ENCODE measurements at regions not wholly inside any gene's neighbourhood (a gene's known extent, or its start where the extent isn't known, plus 50 kb on each side); places are given as distances from the start of the nearest gene placed in this dataset.
"Not testable (repeated sequence)": the region's sequence is repeated elsewhere in the genome, so short reads cannot be mapped to it uniquely, and the experiment has no call there.

- Mint-ChIP-seq H3K36me3 (ENCODE audit: low read depth) (no peaks in the 10 kb centered on the region), H3K4me3 (no peak overlapping the region), H3K9me3 (peaks cover 12% of the 10 kb centered on the region), H3K27ac (peak overlapping the region in 1 of 3 experiments; percentile 34), H3K4me1 (peaks cover 7% of the 10 kb centered on the region), H3K27me3 (ENCODE audit: low read depth) (no peaks in the 10 kb centered on the region)
- TF ChIP-seq, protein P1, sequence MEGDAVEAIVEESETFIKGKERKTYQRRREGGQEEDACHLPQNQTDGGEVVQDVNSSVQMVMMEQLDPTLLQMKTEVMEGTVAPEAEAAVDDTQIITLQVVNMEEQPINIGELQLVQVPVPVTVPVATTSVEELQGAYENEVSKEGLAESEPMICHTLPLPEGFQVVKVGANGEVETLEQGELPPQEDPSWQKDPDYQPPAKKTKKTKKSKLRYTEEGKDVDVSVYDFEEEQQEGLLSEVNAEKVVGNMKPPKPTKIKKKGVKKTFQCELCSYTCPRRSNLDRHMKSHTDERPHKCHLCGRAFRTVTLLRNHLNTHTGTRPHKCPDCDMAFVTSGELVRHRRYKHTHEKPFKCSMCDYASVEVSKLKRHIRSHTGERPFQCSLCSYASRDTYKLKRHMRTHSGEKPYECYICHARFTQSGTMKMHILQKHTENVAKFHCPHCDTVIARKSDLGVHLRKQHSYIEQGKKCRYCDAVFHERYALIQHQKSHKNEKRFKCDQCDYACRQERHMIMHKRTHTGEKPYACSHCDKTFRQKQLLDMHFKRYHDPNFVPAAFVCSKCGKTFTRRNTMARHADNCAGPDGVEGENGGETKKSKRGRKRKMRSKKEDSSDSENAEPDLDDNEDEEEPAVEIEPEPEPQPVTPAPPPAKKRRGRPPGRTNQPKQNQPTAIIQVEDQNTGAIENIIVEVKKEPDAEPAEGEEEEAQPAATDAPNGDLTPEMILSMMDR (IDR thresholded peaks at IDR 0.05; ENCODE audit: unreplicated experiment in 3 of 3): no peak
Measured at GRCh38 chr2:62654876-62655359, 50.6 kb upstream of the EHBP1 start.

- H3K36me3 Mint-ChIP-seq (ENCODE audit: low read depth): no peaks in the 10 kb centered on the region
- H3K9me3 Mint-ChIP-seq: peaks cover 16% of the 10 kb centered on the region
- H3K4me1 Mint-ChIP-seq: peaks cover 2% of the 10 kb centered on the region
- no peaks in the 10 kb centered on the region for H3K27me3 Mint-ChIP-seq (ENCODE audit: low read depth)
- TF ChIP-seq, protein P1 (IDR thresholded peaks at IDR 0.05; ENCODE audit: unreplicated experiment in 3 of 3): no peak
- H3K27ac Mint-ChIP-seq: peak overlapping the region in 1 of 3 experiments; percentile 34
- H3K4me3 Mint-ChIP-seq: no peak overlapping the region
Measured at GRCh38 chr2:62654423-62654791, 51.1 kb upstream of the EHBP1 start.

- TF ChIP-seq, protein P1 (IDR thresholded peaks at IDR 0.05; ENCODE audit: unreplicated experiment in 3 of 3): no peak
- Mint-ChIP-seq H3K27me3 (ENCODE audit: low read depth) (no peaks in the 10 kb centered on the region), H3K36me3 (ENCODE audit: low read depth) (no peaks in the 10 kb centered on the region), H3K9me3 (peaks cover 18% of the 10 kb centered on the region), H3K4me3 (no peak overlapping the region), H3K27ac (peak overlapping the region in 1 of 3 experiments; percentile 28), H3K4me1 (no peaks in the 10 kb centered on the region)
Measured at GRCh38 chr2:62653582-62654422, 51.7 kb upstream of the EHBP1 start.

DNA sequence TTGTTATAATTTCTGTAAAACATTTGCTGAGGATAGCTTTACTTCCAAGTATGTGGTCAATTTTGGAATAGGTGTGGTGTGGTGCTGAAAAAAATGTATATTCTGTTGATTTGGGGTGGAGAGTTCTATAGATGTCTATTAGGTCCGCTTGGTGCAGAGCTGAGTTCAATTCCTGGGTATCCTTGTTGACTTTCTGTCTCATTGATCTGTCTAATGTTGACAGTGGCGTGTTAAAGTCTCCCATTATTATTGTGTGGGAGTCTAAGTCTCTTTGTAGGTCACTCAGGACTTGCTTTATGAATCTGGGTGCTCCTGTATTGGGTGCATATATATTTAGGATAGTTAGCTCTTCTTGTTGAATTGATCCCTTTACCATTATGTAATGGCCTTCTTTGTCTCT lies 56.4 kb upstream of the EHBP1 start:
- H3K4me3 Mint-ChIP-seq; H3K36me3 Mint-ChIP-seq (ENCODE audit: low read depth); H3K27me3 Mint-ChIP-seq (ENCODE audit: low read depth); H3K4me1 Mint-ChIP-seq; H3K27ac Mint-ChIP-seq: not testable (repeated sequence)
- H3K9me3 Mint-ChIP-seq: peaks cover 27% of the 10 kb centered on the region

GRCh38 chr2:62643100-62643471 lies 62.4 kb upstream of the EHBP1 start:
- TF ChIP-seq, protein P1 (IDR thresholded peaks at IDR 0.05; ENCODE audit: unreplicated experiment in 3 of 3): no peak
- Mint-ChIP-seq H3K36me3 (ENCODE audit: low read depth) (no peaks in the 10 kb centered on the region), H3K27ac (peak overlapping the region; percentile 59 to 96 (median 93)), H3K4me1 (peaks cover 19% of the 10 kb centered on the region), H3K9me3 (peaks cover 9% of the 10 kb centered on the region), H3K4me3 (no peak overlapping the region), H3K27me3 (ENCODE audit: low read depth) (no peaks in the 10 kb centered on the region)

GRCh38 chr2:62642429-62643099 lies 62.9 kb upstream of the EHBP1 start:
- H3K27ac Mint-ChIP-seq: peak overlapping the region; percentile 59 to 96 (median 93)
- TF ChIP-seq, protein P1 (IDR thresholded peaks at IDR 0.05; ENCODE audit: unreplicated experiment in 3 of 3): no peak
- H3K36me3 Mint-ChIP-seq (ENCODE audit: low read depth): no peaks in the 10 kb centered on the region
- peaks cover 19% of the 10 kb centered on the region for H3K4me1 Mint-ChIP-seq
- H3K9me3 Mint-ChIP-seq: peaks cover 14% of the 10 kb centered on the region
- H3K27me3 Mint-ChIP-seq (ENCODE audit: low read depth): no peaks in the 10 kb centered on the region
- H3K4me3 Mint-ChIP-seq: no peak overlapping the region
